Testis (tissue), 2 donors: ENCODE measurements at regions not wholly inside any gene's neighbourhood (a gene's known extent, or its start where the extent isn't known, plus 50 kb on each side); places are given as distances from the start of the nearest gene placed in this dataset.

Experiments
- CTCF ChIP-seq, 3 experiments: fragments of 450-650 bp in 2 of 3; fragments of 200-600 bp in 1 of 3; sonication (generic) in 1 of 3; IDR thresholded peaks; one replicate each; pipeline ENCODE4 v1.5.1; 2016 to 2019; ENCODE audit warnings: antibody characterized with exemption in 3 of 3, mild to moderate bottlenecking in 2 of 3, moderate library complexity in 1 of 3
- POLR2A ChIP-seq: fragments of 450-650 bp; IDR thresholded peaks from one replicate; pipeline ENCODE4 v1.6.1; 2017; ENCODE audit warnings: antibody characterized with exemption, mild to moderate bottlenecking, moderate library complexity

- TF ChIP-seq CTCF (IDR thresholded peaks at IDR 0.05), result no peak
- no peak for TF ChIP-seq POLR2A
These were observed 893.9 kb downstream of the CCSER2 start for GRCh38 chr10:85222300-85222699.
